Caco-2 (cell line): ENCODE measurements at regions not wholly inside any gene's neighbourhood (a gene's known extent, or its start where the extent isn't known, plus 50 kb on each side); places are given as distances from the start of the nearest gene placed in this dataset.

Source experiments
- BruUV-seq: library from RNA; stranded (reverse); fragments of 400-500 nt; replicated peaks from 2 replicates; lab custom pipeline; 2021; lab: Mats Ljungman, UMichigan
- CTCF ChIA-PET: fragments of 300-600 bp; sonication (Branson Sonifier 250); formaldehyde crosslinking; loops from one replicate; lab custom pipeline; 2022; ENCODE audit warnings: antibody characterized with exemption; lab: Charles Lee
- POLR2A ChIA-PET: fragments of 300-600 bp; sonication (Branson Sonifier 250); formaldehyde crosslinking; loops from one replicate; lab custom pipeline; 2022; ENCODE audit warnings: antibody characterized with exemption; lab: Charles Lee
- DNase-seq, 2 experiments: peaks; one replicate each; pipeline versions ENCODE4 v3.0.0 to v3.0.0-alpha.2; 2020 to 2022
- H3K27me3 ChIP-seq: replicated peaks from 2 replicates; pipeline ENCODE4 v1.6.0; 2011; ENCODE audit warnings: low read length; ENCODE audit not compliant: control insufficient read depth, insufficient read depth
- H3K36me3 ChIP-seq: 2 replicates; pipeline ENCODE4 v1.5.1; 2011; ENCODE audit warnings: low read length; ENCODE audit not compliant: control insufficient read depth, insufficient read depth
- H3K4me1 ChIP-seq: fragments of 250-450 bp; sonication (Bioruptor Pico); 2 replicates; pipeline ENCODE4 v1.5.1; 2020; ENCODE audit warnings: mild to moderate bottlenecking
- H3K4me3 ChIP-seq: 2 replicates; pipeline ENCODE4 v1.5.1; 2011; ENCODE audit warnings: low read depth, mild to moderate bottlenecking, control low read depth, low read length
- H3K9me3 ChIP-seq: fragments of 250-450 bp; sonication (Bioruptor Pico); 2 replicates; pipeline ENCODE4 v1.5.1; 2020; ENCODE audit warnings: mild to moderate bottlenecking, moderate library complexity
- H3K27ac Mint-ChIP-seq: one replicate; pipeline ENCODE4 v1.8.0; 2022; ENCODE audit warnings: mixed read lengths; ENCODE audit not compliant: unreplicated experiment
- H3K27me3 Mint-ChIP-seq: one replicate; pipeline ENCODE4 v1.8.0; 2022; ENCODE audit warnings: mixed read lengths; ENCODE audit not compliant: insufficient read depth, unreplicated experiment
- H3K36me3 Mint-ChIP-seq: one replicate; pipeline ENCODE4 v1.8.0; 2022; ENCODE audit warnings: mild to moderate bottlenecking, mixed read lengths; ENCODE audit not compliant: insufficient read depth, unreplicated experiment
- H3K4me1 Mint-ChIP-seq: one replicate; pipeline ENCODE4 v1.8.0; 2022; ENCODE audit warnings: low read depth, mixed read lengths; ENCODE audit not compliant: unreplicated experiment
- H3K4me3 Mint-ChIP-seq: one replicate; pipeline ENCODE4 v1.8.0; 2022; ENCODE audit warnings: mild to moderate bottlenecking, moderate library complexity, mixed read lengths; ENCODE audit not compliant: unreplicated experiment
- H3K9me3 Mint-ChIP-seq: one replicate; pipeline ENCODE4 v1.8.0; 2022; ENCODE audit warnings: mixed read lengths; ENCODE audit not compliant: unreplicated experiment
- CTCF ChIP-seq, 2 experiments: fragments of 200-600 bp in 1 of 2; IDR thresholded peaks; 1 replicate in 1 of 2; 2 replicates in 1 of 2; pipeline versions ENCODE4 v1.5.1 to v1.8.0; 2011 to 2022; ENCODE audit warnings: antibody characterized with exemption in 1 of 2, control low read depth in 1 of 2, inconsistent platforms in 1 of 2, low read depth in 1 of 2, low read length in 1 of 2, mild to moderate bottlenecking in 1 of 2, moderate library complexity in 1 of 2; ENCODE audit not compliant: insufficient read depth in 1 of 2, severe bottlenecking in 1 of 2, unreplicated experiment in 1 of 2
- intact Hi-C: fragments of 100-400 bp; cut with micrococcal nuclease; formaldehyde crosslinking; loops from one replicate; pipeline ENCODE4 v1.10.0; 2022; ENCODE audit not compliant: unreplicated experiment

GRCh38 chr5:124156415-124156996 is 589.9 kb downstream of the ZNF608 start:
- TF ChIP-seq CTCF (IDR thresholded peaks at IDR 0.05; ENCODE audit: insufficient read depth in 1 of 2, low read depth in 1 of 2, low read length in 1 of 2, severe bottlenecking in 1 of 2, unreplicated experiment in 1 of 2) = no peak
- no peaks in the 10 kb centered on the region for H3K36me3 ChIP-seq
- POLR2A ChIA-PET = no interaction called here

GRCh38 chr5:124154714-124155113 is 591.7 kb downstream of the ZNF608 start:
- H3K4me3 ChIP-seq = no peak overlapping the region
- no peak for TF ChIP-seq CTCF (IDR thresholded peaks at IDR 0.05; ENCODE audit: insufficient read depth in 1 of 2, low read depth in 1 of 2, low read length in 1 of 2, severe bottlenecking in 1 of 2, unreplicated experiment in 1 of 2)
- H3K36me3 ChIP-seq = no peaks in the 10 kb centered on the region
- BruUV-seq = no TSS peak
- peaks cover 15% of the 10 kb centered on the region for H3K9me3 ChIP-seq
- H3K36me3 Mint-ChIP-seq = peaks cover 6% of the 10 kb centered on the region
- intact Hi-C loops = no loop called here
- H3K4me1 Mint-ChIP-seq = no peaks in the 10 kb centered on the region
- H3K27ac Mint-ChIP-seq = no peak overlapping the region
- H3K4me3 Mint-ChIP-seq = no peak overlapping the region
- H3K27me3 Mint-ChIP-seq = no peaks in the 10 kb centered on the region
- POLR2A ChIA-PET = no interaction called here
- no peaks in the 10 kb centered on the region for H3K4me1 ChIP-seq
- peaks cover 44% of the 10 kb centered on the region for H3K9me3 Mint-ChIP-seq
- DNase-seq = no peak
- H3K27me3 ChIP-seq = no peaks in the 10 kb centered on the region
- CTCF ChIA-PET = no interaction called here

More at GRCh38 chr5:124156415-124156996, 589.9 kb downstream of the ZNF608 start:
- Histone ChIP-seq H3K4me1 (peaks cover 5% of the 10 kb centered on the region), H3K9me3 (peaks cover 15% of the 10 kb centered on the region), H3K4me3 (no peak overlapping the region), H3K27me3 (no peaks in the 10 kb centered on the region)
- CTCF ChIA-PET = no interaction called here
- Mint-ChIP-seq H3K27me3 (no peaks in the 10 kb centered on the region), H3K9me3 (peaks cover 28% of the 10 kb centered on the region), H3K27ac (no peak overlapping the region), H3K4me1 (peaks cover 4% of the 10 kb centered on the region), H3K4me3 (no peak overlapping the region), H3K36me3 (peaks cover 6% of the 10 kb centered on the region)
- intact Hi-C loops = no loop called here
- no peak for DNase-seq
- no TSS peak for BruUV-seq

- no peaks in the 10 kb centered on the region for H3K4me1 Mint-ChIP-seq
- intact Hi-C loops = no loop called here
- no peak overlapping the region for H3K4me3 Mint-ChIP-seq
- Histone ChIP-seq H3K27me3 (no peaks in the 10 kb centered on the region), H3K9me3 (peaks cover 15% of the 10 kb centered on the region), H3K4me3 (no peak overlapping the region), H3K4me1 (no peaks in the 10 kb centered on the region), H3K36me3 (no peaks in the 10 kb centered on the region)
- no TSS peak for BruUV-seq
- DNase-seq = no peak
- ChIA-PET CTCF (no interaction called here), POLR2A (no interaction called here)
- TF ChIP-seq CTCF (IDR thresholded peaks at IDR 0.05; ENCODE audit: insufficient read depth in 1 of 2, low read depth in 1 of 2, low read length in 1 of 2, severe bottlenecking in 1 of 2, unreplicated experiment in 1 of 2) = no peak
- H3K9me3 Mint-ChIP-seq = peaks cover 44% of the 10 kb centered on the region
- H3K36me3 Mint-ChIP-seq = peaks cover 6% of the 10 kb centered on the region
- no peaks in the 10 kb centered on the region for H3K27me3 Mint-ChIP-seq
- no peak overlapping the region for H3K27ac Mint-ChIP-seq
Observed at GRCh38 chr5:124153588-124153987, 592.9 kb downstream of the ZNF608 start.
